Stimulated activated CD4-positive, alpha-beta T cell treated with anti-CD3 and anti-CD28 coated beads, Interleukin-1b, Interleukin-23, amount 100 ng/mL, for 48 hours (primary cell): ENCODE measurements at regions not wholly inside any gene's neighbourhood (a gene's known extent, or its start where the extent isn't known, plus 50 kb on each side); places are given as distances from the start of the nearest gene placed in this dataset.

ENCODE experiments used
- DNase-seq: peaks from one replicate; pipeline ENCODE4 v3.0.0-alpha.2; 2020

- DNase-seq, result no peak
These were observed 77.7 kb upstream of the NFIB start for GRCh38 chr9:14391620-14392019.

GRCh38 chr9:14389657-14390056 is 75.7 kb upstream of the NFIB start:
- DNase-seq, result no peak

- DNase-seq, result no peak
These were observed 75.2 kb upstream of the NFIB start for GRCh38 chr9:14389146-14389545.

- no peak for DNase-seq
These were observed 69.8 kb upstream of the NFIB start for GRCh38 chr9:14383773-14384172.

- DNase-seq, result no peak
These were observed 69.4 kb upstream of the NFIB start for GRCh38 chr9:14383294-14383693.

- DNase-seq, result no peak
These were observed 66.3 kb upstream of the NFIB start for GRCh38 chr9:14380061-14380836.

- DNase-seq, result no peak
These were observed 65.3 kb upstream of the NFIB start for GRCh38 chr9:14379280-14379679.

GRCh38 chr9:14373706-14374105 is 59.8 kb upstream of the NFIB start:
- no peak for DNase-seq

GRCh38 chr9:14373336-14373666 is 59.4 kb upstream of the NFIB start:
- DNase-seq, result no peak

- no peak for DNase-seq
These were observed 58.7 kb upstream of the NFIB start for GRCh38 chr9:14372437-14373335.

GRCh38 chr9:14369011-14369410 is 55.1 kb upstream of the NFIB start:
- no peak for DNase-seq

- DNase-seq, result no peak
These were observed 52.1 kb upstream of the NFIB start for GRCh38 chr9:14366076-14366475.

- no peak for DNase-seq
These were observed 51.7 kb upstream of the NFIB start for GRCh38 chr9:14365670-14366069.
